ENCODE measurements at regions not wholly inside any gene's neighbourhood (a gene's known extent, or its start where the extent isn't known, plus 50 kb on each side); places are given as distances from the start of the nearest gene placed in this dataset.

DNA sequence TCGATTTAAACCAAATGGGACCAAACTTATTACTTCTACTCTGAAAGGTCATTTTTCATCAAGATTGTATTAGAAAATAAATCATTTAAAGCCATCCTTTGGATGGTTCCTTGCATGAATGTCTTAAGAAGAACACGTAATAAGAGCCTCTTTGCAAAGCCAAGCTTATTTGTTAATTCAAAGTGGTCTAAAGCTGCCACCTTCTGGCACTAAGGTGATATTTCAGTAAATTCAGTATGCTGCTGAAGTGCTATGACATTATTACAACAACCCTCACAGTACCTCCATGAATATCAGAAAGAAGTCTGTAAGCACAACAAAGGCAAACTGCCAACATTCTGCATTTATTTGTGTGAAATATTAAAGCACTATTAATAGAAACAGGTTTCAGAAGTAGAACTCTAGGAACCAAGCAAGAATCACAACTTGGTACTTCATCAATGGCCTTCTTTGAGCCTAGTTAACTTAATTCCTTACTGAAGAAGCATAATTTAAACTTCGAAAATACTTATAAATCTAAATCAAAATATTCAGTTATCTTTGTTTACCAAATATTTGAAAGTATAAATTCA is 53.1 kb upstream of the TYRP1 start:
- in situ Hi-C loops (cut with MboI; ENCODE audit: low sequenced_read_pairs in 4 of 4) (no loop called here), intact Hi-C loops (cut with DNase I; ENCODE audit: low total_unique reads) (no loop called here)
- Histone ChIP-seq H3K36me3 (no peaks in the 10 kb centered on the region), H3K9me3 (no peaks in the 10 kb centered on the region), H3K27ac (no peak overlapping the region), H3K4me3 (no peak overlapping the region), H3K27me3 (no peaks in the 10 kb centered on the region), H3K4me1 (no peaks in the 10 kb centered on the region)
- TF ChIP-seq, protein P1, sequence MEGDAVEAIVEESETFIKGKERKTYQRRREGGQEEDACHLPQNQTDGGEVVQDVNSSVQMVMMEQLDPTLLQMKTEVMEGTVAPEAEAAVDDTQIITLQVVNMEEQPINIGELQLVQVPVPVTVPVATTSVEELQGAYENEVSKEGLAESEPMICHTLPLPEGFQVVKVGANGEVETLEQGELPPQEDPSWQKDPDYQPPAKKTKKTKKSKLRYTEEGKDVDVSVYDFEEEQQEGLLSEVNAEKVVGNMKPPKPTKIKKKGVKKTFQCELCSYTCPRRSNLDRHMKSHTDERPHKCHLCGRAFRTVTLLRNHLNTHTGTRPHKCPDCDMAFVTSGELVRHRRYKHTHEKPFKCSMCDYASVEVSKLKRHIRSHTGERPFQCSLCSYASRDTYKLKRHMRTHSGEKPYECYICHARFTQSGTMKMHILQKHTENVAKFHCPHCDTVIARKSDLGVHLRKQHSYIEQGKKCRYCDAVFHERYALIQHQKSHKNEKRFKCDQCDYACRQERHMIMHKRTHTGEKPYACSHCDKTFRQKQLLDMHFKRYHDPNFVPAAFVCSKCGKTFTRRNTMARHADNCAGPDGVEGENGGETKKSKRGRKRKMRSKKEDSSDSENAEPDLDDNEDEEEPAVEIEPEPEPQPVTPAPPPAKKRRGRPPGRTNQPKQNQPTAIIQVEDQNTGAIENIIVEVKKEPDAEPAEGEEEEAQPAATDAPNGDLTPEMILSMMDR (IDR thresholded peaks at IDR 0.05 in 4 of 5, conservative IDR thresholded peaks at IDR 0.05 in 1 of 5) = peak in 1 of 5 experiments; percentile 14
- no peak for TF ChIP-seq POLR2A (IDR thresholded peaks at IDR 0.05)
- ATAC-seq (no peak), DNase-seq (no peak)

DNA sequence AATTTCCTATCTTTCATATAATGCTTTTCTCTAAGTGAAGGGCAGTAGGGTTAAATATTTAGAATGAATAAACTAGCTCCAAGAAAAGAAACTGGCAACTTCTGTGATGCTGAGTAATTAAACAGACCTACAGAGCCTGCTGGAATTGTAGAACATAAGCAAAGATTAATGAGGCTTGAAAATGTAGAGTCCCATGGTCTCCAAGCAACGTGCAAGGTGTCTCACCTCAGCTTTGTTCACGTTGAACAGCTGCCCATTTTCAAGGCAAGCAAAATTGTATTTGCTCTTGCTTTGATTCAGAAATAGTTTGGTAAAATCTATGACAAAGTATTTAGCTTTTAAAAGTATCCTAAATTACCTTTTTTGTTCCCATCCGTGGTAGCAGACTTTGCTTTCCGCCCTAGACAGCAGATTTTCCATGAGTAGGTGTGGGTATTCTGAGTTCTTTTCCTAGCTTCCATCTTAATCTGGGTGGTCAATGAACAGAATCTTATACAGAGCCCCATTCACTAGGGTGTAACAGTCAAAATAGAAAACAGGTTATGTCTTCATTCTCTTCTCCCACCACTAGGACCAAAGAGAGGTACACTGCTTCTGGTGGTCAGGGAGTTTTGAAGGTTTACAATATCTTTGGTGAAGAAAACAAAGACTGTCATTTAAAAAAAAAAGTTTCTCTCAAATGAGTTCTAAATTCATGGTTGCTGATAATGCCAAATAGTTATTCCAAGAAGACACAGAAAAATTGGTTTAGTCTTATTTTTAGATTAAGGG is 52.1 kb upstream of the TYRP1 start:
- in situ Hi-C loops (cut with MboI; ENCODE audit: low sequenced_read_pairs in 4 of 4) = no loop called here
- ATAC-seq = no peak

More for the DNA sequence above, 52.1 kb upstream of the TYRP1 start:
- intact Hi-C loops (cut with DNase I; ENCODE audit: low total_unique reads) = no loop called here
- Histone ChIP-seq H3K36me3 (no peaks in the 10 kb centered on the region), H3K9me3 (no peaks in the 10 kb centered on the region), H3K27ac (no peak overlapping the region), H3K4me1 (no peaks in the 10 kb centered on the region), H3K27me3 (no peaks in the 10 kb centered on the region), H3K4me3 (no peak overlapping the region)
- no peak for TF ChIP-seq POLR2A (IDR thresholded peaks at IDR 0.05)
- TF ChIP-seq, protein P1 (IDR thresholded peaks at IDR 0.05 in 4 of 5, conservative IDR thresholded peaks at IDR 0.05 in 1 of 5) = no peak
- DNase-seq = no peak
